NOMO-1 treated with DMSO at 0.1 percent for 48 hours (cell line): ENCODE measurements at regions not wholly inside any gene's neighbourhood (a gene's known extent, or its start where the extent isn't known, plus 50 kb on each side); places are given as distances from the start of the nearest gene placed in this dataset.

Source experiments
- DNase-seq: peaks from one replicate; lab custom pipeline; 2025; ENCODE audit not compliant: unreplicated experiment; lab: John Stamatoyannopoulos, UW

- DNase-seq: no peak
Measured at GRCh38 chr13:95352486-95352885, 51.2 kb upstream of the ABCC4 start.

- DNase-seq: no peak
Measured at GRCh38 chr13:95354156-95354555, 52.9 kb upstream of the ABCC4 start.

GRCh38 chr13:95354680-95355487, 53.6 kb upstream of the ABCC4 start:
- no peak for DNase-seq

- no peak for DNase-seq
Measured at GRCh38 chr13:95355494-95355893, 54.2 kb upstream of the ABCC4 start.

GRCh38 chr13:95356916-95357315, 55.7 kb upstream of the ABCC4 start:
- DNase-seq: no peak

GRCh38 chr13:95357875-95358274, 56.6 kb upstream of the ABCC4 start:
- DNase-seq: no peak

GRCh38 chr13:95360052-95360451, 58.8 kb upstream of the ABCC4 start:
- no peak for DNase-seq

GRCh38 chr13:95360464-95361097, 59.3 kb upstream of the ABCC4 start:
- DNase-seq: no peak

GRCh38 chr13:95361686-95362085, 60.4 kb upstream of the ABCC4 start:
- DNase-seq: no peak

- no peak for DNase-seq
Measured at GRCh38 chr13:95362666-95363065, 61.4 kb upstream of the ABCC4 start.

- DNase-seq: no peak
Measured at GRCh38 chr13:95367309-95367843, 66.1 kb upstream of the ABCC4 start.

GRCh38 chr13:95368998-95369397, 67.7 kb upstream of the ABCC4 start:
- no peak for DNase-seq

- no peak for DNase-seq
Measured at GRCh38 chr13:95375706-95376105, 74.5 kb upstream of the ABCC4 start.

- DNase-seq: no peak
Measured at GRCh38 chr13:95378603-95379002, 77.4 kb upstream of the ABCC4 start.

GRCh38 chr13:95380468-95381211, 79.4 kb upstream of the ABCC4 start:
- peak; percentile 89 for DNase-seq

- DNase-seq: no peak
Measured at GRCh38 chr13:95381212-95381527, 79.9 kb upstream of the ABCC4 start.

GRCh38 chr13:95382411-95382810, 81.2 kb upstream of the ABCC4 start:
- no peak for DNase-seq

GRCh38 chr13:95382916-95383315, 81.7 kb upstream of the ABCC4 start:
- DNase-seq: no peak

- no peak for DNase-seq
Measured at GRCh38 chr13:95385373-95385772, 84.1 kb upstream of the ABCC4 start.

- no peak for DNase-seq
Measured at GRCh38 chr13:95385798-95386197, 84.5 kb upstream of the ABCC4 start.

GRCh38 chr13:95386370-95386769, 85.1 kb upstream of the ABCC4 start:
- DNase-seq: no peak

GRCh38 chr13:95387733-95388207, 86.5 kb upstream of the ABCC4 start:
- DNase-seq: no peak
